ENCODE measurements at regions not wholly inside any gene's neighbourhood (a gene's known extent, or its start where the extent isn't known, plus 50 kb on each side); places are given as distances from the start of the nearest gene placed in this dataset.
A peak's percentile ranks its signal among the peaks of the same experiment; 100 is the strongest.

DNA sequence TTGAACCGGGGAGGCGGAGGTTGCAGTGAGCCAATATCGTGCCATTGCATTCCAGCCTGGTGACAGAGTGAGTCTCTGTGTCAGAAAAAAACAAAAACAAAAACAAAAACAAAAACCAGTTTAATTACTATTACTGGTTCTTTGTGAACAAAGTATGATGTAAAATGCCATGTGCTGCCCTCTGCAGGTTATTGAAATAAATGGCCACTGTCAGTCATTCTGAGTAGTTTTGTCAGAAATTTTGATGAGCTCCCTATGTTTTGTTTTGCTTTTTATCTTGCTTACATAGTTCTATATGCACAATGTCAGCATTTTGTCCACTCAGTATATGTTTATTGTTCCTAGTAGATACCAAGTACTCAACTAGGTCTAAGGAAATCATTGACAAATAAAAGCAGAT is 423.6 kb upstream of the CHST9 start:
- no peaks in the 10 kb centered on the region for H3K9me3 Mint-ChIP-seq
- no peaks in the 10 kb centered on the region for H3K36me3 Mint-ChIP-seq
- H3K27me3 Mint-ChIP-seq (ENCODE audit: low read depth in 3 of 3): peaks cover 0 to 2% (median 2%) of the 10 kb centered on the region in 3 donors
- no peak overlapping the region for H3K27ac Mint-ChIP-seq
- no peak overlapping the region for H3K4me3 Mint-ChIP-seq
- H3K4me1 Mint-ChIP-seq: no peaks in the 10 kb centered on the region
- no peak for DNase-seq

DNA sequence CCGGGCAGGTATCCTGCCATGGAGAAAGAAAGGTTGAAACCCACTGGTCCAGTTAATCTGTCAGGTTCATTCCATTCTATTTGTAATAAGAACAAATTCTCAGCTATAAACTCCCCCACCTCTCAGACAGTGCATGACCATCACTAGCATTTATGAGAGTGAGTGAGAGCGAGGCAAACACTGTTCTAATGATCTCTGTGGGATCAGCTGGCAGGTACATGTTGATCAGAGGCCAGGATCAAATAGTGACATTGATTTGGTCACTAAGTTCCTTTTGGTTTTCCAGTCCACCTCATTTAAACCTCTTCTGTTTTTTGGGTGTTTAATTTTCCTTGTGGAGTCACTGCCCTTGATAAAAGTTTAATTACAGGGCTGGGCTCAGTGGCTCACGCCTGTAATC is 423.1 kb upstream of the CHST9 start:
- H3K4me1 Mint-ChIP-seq: no peaks in the 10 kb centered on the region
- peaks cover 0 to 2% (median 2%) of the 10 kb centered on the region in 3 donors for H3K27me3 Mint-ChIP-seq (ENCODE audit: low read depth in 3 of 3)
- H3K9me3 Mint-ChIP-seq: no peaks in the 10 kb centered on the region
- no peak overlapping the region for H3K27ac Mint-ChIP-seq
- no peak for DNase-seq
- no peaks in the 10 kb centered on the region for H3K36me3 Mint-ChIP-seq
- no peak overlapping the region for H3K4me3 Mint-ChIP-seq

DNA sequence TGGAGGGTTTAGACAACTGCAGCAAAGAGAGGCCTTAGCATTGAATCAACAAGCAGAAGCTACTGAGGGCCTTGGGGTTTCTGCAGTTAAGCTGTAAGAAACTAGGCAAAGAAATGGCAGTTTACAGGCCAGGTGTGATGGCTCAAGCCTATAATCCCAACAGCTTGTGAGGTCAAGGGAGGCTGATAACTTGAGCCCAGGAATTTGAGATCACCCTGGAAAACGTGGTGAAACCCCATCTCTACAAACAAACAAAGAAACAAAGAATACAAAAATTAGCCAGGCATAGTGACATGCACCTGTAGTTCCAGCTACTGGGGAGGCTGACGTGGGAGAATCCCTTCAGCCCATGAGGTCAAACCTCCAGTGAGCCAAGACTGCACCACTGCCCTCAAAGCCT is 421.6 kb upstream of the CHST9 start:
- Mint-ChIP-seq H3K27ac (no peak overlapping the region), H3K27me3 (ENCODE audit: low read depth in 3 of 3) (peaks cover 0 to 4% (median 2%) of the 10 kb centered on the region in 3 donors), H3K4me1 (no peaks in the 10 kb centered on the region), H3K36me3 (no peaks in the 10 kb centered on the region), H3K4me3 (no peak overlapping the region), H3K9me3 (no peaks in the 10 kb centered on the region)
- no peak for DNase-seq

DNA sequence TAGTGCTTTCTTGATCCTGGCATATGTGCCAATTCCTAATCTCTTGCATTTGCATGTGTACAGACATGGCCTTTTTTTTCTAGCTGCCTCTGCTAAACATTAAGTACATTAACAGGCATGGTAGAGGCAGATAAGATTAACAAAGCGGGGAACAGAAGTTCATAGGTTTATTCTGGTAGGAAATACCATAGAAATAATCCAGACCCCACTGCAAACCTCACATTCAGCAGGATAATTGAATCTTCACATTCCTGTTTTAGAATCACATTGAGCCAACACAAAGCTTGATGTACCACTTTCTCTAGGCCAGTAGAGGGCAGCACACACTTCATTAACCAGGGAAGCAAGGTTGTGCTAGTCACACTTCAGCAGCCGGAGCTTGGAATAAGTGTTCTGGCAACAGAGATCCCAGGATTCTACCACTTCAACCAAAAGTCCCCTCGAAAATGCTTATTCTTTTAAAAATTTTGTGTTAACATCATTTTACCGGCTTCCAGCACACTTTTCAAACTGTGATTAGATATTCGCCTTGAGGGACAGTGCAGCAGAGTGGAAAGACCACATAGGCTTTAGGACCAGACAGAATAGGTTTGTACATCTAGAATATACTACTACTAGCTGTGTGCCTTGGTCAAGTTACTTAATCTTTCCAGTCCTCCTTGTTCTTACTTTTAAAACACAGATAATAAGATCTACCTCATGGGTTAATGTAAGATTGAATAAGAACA is 420.2 kb upstream of the CHST9 start:
- H3K27me3 Mint-ChIP-seq (ENCODE audit: low read depth in 3 of 3): peaks cover 0 to 4% (median 2%) of the 10 kb centered on the region in 3 donors
- H3K4me1 Mint-ChIP-seq: no peaks in the 10 kb centered on the region
- peak; percentile 5 to 22 (median 7) for DNase-seq
- H3K4me3 Mint-ChIP-seq: no peak overlapping the region
- H3K27ac Mint-ChIP-seq: no peak overlapping the region
- no peaks in the 10 kb centered on the region for H3K9me3 Mint-ChIP-seq
- no peaks in the 10 kb centered on the region for H3K36me3 Mint-ChIP-seq

DNA sequence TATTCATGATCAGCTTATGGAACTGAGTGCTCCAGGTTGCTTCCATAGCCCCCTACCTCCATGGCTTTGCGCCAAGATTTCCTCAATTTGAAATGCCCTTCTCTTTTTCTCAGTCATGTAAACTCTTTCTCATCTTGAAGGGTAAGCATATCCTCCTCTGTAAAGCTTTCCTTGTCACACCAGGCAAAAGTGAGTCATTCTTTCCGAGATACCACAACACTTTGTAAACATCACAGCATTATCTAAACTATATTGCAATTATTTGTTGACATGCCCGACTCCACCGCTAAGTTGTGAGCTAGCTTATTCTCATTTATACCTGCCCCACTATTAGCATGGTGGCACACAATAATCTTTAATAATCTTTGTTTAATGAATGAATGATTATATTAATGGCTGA is 419.5 kb upstream of the CHST9 start:
- Mint-ChIP-seq H3K4me3 (no peak overlapping the region), H3K9me3 (no peaks in the 10 kb centered on the region), H3K27ac (no peak overlapping the region), H3K4me1 (no peaks in the 10 kb centered on the region), H3K36me3 (no peaks in the 10 kb centered on the region), H3K27me3 (ENCODE audit: low read depth in 3 of 3) (peaks cover 0 to 4% (median 2%) of the 10 kb centered on the region in 3 donors)
- no peak for DNase-seq

DNA sequence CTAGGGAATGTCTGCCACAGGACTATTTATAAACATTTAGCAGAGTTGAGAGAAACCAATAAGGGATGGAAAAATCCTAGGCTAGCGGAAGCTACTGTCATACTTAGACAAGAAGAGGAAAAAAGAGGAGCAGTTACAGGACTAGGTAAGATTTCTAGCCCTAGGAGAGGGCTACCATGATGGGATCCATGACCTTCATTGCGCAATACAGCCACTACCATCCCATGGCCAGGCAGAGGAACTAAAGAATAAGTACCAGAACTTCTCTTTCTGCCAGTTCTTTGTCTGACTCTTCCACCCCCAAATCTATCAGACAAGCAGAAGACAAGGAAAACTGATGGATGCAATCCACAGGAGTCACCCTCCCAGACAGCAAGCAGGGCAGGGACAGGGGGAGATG is 417.0 kb upstream of the CHST9 start:
- Mint-ChIP-seq H3K4me1 (no peaks in the 10 kb centered on the region), H3K9me3 (no peaks in the 10 kb centered on the region), H3K4me3 (no peak overlapping the region), H3K36me3 (no peaks in the 10 kb centered on the region), H3K27me3 (ENCODE audit: low read depth in 3 of 3) (peaks cover 0 to 2% (median 2%) of the 10 kb centered on the region in 3 donors), H3K27ac (no peak overlapping the region)
- no peak for DNase-seq

DNA sequence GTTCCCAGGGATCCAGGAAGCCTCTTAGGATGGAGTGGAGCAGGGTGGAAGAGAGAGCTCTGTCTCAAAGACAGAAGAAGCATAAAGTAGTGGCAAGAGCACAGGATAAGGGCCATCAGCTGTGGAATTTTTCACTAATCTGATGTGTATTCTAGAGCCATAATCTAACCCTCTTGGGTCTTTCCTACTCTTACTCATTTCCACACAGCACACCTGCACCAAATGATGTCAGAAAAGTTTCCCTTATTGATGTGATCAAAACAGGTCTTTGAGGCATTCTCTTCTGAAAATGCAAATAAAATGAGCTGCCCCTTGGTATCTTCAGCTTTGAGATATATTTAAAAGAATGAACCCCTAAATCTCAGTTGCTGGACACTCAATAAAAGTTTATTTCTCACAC is 415.1 kb upstream of the CHST9 start:
- DNase-seq: no peak
- Mint-ChIP-seq H3K4me3 (no peak overlapping the region), H3K9me3 (peaks cover 0 to 4% (median 0%) of the 10 kb centered on the region in 6 donors), H3K27me3 (ENCODE audit: low read depth in 3 of 3) (peaks cover 0 to 2% (median 0%) of the 10 kb centered on the region in 3 donors), H3K4me1 (no peaks in the 10 kb centered on the region), H3K27ac (no peak overlapping the region), H3K36me3 (no peaks in the 10 kb centered on the region)

DNA sequence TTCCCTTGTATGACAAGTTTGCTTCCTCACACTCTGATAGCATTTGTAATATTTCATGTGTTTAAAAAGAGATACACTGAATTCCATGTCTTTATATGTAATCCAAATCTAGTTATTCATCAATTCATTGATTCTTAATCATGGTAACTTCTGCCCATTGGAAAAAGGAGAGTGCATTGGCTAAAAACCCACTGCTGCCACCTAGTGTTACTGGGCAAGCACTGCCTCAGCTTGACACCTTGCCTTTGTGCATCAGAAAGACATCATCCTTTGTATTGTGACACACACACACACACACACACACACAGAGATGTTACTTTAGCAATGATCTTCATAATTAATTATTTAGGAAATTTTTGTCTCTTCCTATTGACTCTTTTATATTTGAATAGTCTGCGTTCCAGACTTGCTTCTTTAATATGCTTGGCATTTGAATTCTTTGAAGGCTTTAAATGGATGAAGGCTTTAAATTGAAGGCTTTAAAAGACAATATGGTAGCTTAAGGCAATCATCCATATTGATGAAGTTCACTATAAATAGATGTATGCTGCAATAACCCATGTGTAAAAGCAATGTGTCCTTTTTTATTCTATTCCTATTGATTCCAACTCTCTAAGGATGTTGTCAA is 414.2 kb upstream of the CHST9 start:
- H3K36me3 Mint-ChIP-seq: no peaks in the 10 kb centered on the region
- peaks cover 0 to 2% (median 0%) of the 10 kb centered on the region in 3 donors for H3K27me3 Mint-ChIP-seq (ENCODE audit: low read depth in 3 of 3)
- no peak overlapping the region for H3K4me3 Mint-ChIP-seq
- peaks cover 0 to 4% (median 0%) of the 10 kb centered on the region in 6 donors for H3K9me3 Mint-ChIP-seq
- H3K4me1 Mint-ChIP-seq: no peaks in the 10 kb centered on the region
- H3K27ac Mint-ChIP-seq: no peak overlapping the region
- DNase-seq: peak in 1 of 3 donors; percentile 10

DNA sequence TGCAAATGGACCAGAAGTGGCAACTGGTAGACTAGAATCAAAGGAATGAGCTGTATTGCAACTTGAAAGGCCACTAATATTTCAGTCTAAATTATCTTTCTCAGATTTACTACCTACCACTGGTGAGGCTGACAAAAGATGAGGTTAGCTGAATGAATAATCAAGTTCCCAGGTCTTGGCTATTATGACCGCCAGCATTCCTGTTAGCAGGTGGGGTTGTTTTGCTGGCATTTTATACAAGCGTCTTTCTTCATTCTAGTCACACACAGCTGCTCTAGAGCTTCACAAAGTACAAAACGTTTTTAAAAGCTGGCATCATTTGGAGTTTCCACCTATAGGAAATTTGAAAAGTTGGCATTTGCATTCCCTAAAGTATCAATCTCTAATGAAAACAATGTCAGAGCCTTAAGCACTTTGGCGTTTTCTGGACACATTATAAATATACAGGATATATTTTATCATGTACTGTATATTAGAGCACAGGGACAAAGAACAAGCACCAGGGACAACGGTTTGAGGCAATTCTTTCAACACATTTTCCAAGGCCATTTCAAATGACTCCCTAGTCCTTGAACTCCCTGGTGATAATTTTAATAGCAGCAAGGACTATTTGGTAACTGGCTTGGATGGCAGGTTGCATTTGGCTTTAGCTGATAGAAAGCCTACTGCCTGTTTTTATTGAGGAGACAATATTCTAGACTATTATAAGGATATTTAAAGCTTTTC is 410.2 kb upstream of the CHST9 start:
- no peaks in the 10 kb centered on the region for H3K4me1 Mint-ChIP-seq
- peaks cover 0 to 2% (median 0%) of the 10 kb centered on the region in 3 donors for H3K27me3 Mint-ChIP-seq (ENCODE audit: low read depth in 3 of 3)
- no peaks in the 10 kb centered on the region for H3K36me3 Mint-ChIP-seq
- DNase-seq: no peak
- H3K9me3 Mint-ChIP-seq: peaks cover 0 to 4% (median 0%) of the 10 kb centered on the region in 6 donors
- H3K4me3 Mint-ChIP-seq: no peak overlapping the region
- no peak overlapping the region for H3K27ac Mint-ChIP-seq

DNA sequence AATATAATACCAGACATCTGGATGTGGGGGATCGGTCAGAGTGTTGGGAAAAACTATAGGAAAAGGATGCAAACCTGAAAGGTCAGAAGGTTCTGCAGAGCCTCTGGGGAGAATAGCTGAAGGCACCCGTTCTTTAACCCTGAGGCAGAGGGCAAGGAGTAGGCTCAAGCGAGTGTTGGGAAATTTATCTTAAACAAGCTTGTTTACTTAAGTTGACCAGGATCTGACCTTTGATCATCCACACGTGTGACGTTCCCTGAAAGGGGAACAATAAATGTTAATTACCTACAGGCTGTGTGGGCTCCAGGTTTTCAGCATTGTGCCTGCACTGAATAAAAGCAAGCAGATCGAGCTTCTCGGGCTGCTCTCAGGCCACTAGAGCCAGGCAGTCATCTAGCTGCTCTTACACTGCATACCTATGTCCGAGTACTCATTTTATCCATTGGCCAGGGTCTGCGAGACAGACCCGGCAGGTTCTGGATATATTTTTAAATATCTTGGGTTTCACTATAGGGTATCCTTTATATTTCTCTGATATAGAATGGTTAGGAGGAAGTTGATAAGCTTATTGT is 400.6 kb upstream of the CHST9 start:
- DNase-seq: no peak
- Mint-ChIP-seq H3K27ac (no peak overlapping the region), H3K27me3 (ENCODE audit: low read depth in 3 of 3) (no peaks in the 10 kb centered on the region), H3K36me3 (no peaks in the 10 kb centered on the region), H3K4me1 (no peaks in the 10 kb centered on the region), H3K9me3 (peaks cover 0 to 22% (median 6%) of the 10 kb centered on the region in 6 donors), H3K4me3 (no peak overlapping the region)

DNA sequence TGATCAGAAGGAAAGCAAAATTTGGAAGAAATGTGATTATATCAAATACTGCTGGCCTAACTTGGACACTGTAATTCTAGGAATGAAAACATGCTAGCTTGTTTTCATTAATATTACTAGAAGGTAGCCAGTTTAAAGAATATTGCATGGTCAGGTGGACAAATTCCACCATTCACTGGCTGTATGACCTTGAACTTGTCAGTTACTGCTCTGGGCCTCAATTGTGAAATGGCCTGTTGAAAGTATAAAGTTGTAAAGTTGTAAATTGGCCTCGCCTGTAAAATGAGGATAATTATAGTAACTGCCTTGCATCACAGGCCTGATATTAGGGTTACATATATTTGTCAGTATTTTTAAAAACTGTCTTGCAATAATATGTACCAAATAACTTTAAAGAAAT is 398.4 kb upstream of the CHST9 start:
- peaks cover 0 to 22% (median 6%) of the 10 kb centered on the region in 6 donors for H3K9me3 Mint-ChIP-seq
- no peak overlapping the region for H3K4me3 Mint-ChIP-seq
- H3K27ac Mint-ChIP-seq: no peak overlapping the region
- no peaks in the 10 kb centered on the region for H3K27me3 Mint-ChIP-seq (ENCODE audit: low read depth in 3 of 3)
- no peak for DNase-seq
- H3K4me1 Mint-ChIP-seq: no peaks in the 10 kb centered on the region
- H3K36me3 Mint-ChIP-seq: no peaks in the 10 kb centered on the region

DNA sequence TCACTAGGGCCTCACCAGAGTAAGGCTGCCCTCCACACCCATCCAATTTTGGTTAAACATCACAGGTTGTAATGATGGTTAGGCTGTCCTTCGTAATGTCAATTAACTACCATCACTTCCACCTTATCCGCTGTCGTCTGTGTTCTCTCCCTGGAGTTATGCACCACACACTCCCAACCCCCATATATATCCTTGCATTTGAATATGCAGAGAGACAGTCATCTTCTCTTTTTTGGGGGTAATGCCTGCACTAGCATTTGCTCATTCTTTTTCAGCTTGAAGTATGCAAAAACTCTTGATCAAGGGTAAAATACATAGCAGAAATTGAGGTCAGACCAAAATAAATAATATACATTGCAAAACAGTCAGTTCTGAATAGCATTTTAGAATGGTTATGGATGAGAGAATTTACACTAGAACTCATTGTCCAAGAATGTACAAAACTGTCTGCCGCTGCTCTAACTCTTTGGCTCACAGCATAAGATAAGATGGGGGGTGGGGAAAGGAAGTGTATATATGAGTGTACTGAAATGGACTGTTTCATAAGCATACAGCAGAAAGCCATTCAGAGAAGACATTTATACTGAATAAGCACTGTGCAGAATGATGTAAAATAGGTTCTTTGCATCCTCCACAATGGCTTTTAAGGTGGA is 397.8 kb upstream of the CHST9 start:
- Mint-ChIP-seq H3K27me3 (ENCODE audit: low read depth in 3 of 3) (no peaks in the 10 kb centered on the region), H3K27ac (no peak overlapping the region), H3K4me1 (no peaks in the 10 kb centered on the region), H3K36me3 (no peaks in the 10 kb centered on the region), H3K4me3 (no peak overlapping the region), H3K9me3 (peaks cover 0 to 17% (median 6%) of the 10 kb centered on the region in 6 donors)
- DNase-seq: no peak

DNA sequence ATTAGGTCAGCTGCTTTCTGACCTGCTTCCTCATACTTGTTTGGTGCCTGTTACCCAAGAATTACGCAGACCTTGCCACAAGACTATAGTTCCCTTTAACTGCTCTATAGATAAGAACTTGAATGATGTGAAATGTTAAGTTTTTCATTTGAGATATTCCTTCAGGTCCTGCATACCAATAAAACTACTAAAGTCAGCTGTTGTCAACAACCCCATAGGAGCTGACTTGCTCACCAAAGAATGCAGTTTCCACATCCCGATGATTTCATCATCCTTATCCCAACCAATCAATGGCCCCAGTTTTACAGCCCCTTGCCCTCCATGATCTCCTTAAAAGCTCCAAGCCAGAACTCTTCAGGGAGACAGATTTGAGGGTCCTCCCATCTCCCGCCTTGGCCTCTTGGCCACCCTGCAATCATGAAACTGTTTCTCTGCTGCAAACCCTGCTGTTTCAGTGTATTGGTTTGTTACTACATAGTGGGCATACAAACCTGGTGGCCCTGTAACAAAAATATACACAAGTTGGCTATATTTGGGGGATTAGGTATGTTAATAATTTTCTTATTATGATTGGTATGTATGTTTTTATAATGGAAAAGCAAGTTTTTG is 396.3 kb upstream of the CHST9 start:
- H3K27ac Mint-ChIP-seq: no peak overlapping the region
- no peaks in the 10 kb centered on the region for H3K4me1 Mint-ChIP-seq

More for the DNA sequence above, 396.3 kb upstream of the CHST9 start:
- Mint-ChIP-seq H3K27me3 (ENCODE audit: low read depth in 3 of 3) (no peaks in the 10 kb centered on the region), H3K4me3 (no peak overlapping the region), H3K9me3 (peaks cover 0 to 21% (median 9%) of the 10 kb centered on the region in 6 donors), H3K36me3 (no peaks in the 10 kb centered on the region)
- no peak for DNase-seq

All from immature natural killer cell (primary cell).